Activated T-helper 2 cell treated with anti-CD3 and anti-CD28 coated beads, Interferon-gamma antibody, Interleukin-2, Interleukin-4, amounts not matched to agents 10 μg/mL and 5 μg/mL and 100 μg/mL, durations not matched to agents 14 hours and 24 hours and 36 hours (primary cell): ENCODE measurements at regions not wholly inside any gene's neighbourhood (a gene's known extent, or its start where the extent isn't known, plus 50 kb on each side); places are given as distances from the start of the nearest gene placed in this dataset.
A peak's percentile ranks its signal among the peaks of the same experiment; 100 is the strongest.

Experiments used
- DNase-seq: peaks from one replicate; pipeline ENCODE4 v3.0.0; 2021; ENCODE audit warnings: low spot score
- H3K27ac Mint-ChIP-seq: one replicate; pipeline ENCODE4 v1.8.0; 2021; ENCODE audit warnings: mixed read lengths
- H3K27me3 Mint-ChIP-seq: one replicate; pipeline ENCODE4 v1.8.0; 2021; ENCODE audit warnings: low read depth, mixed read lengths
- H3K36me3 Mint-ChIP-seq: one replicate; pipeline ENCODE4 v1.8.0; 2021; ENCODE audit warnings: low read depth, mixed read lengths
- H3K4me1 Mint-ChIP-seq: one replicate; pipeline ENCODE4 v1.8.0; 2021; ENCODE audit warnings: low read depth, mixed read lengths
- H3K4me3 Mint-ChIP-seq: one replicate; pipeline ENCODE4 v1.8.0; 2021; ENCODE audit warnings: low read depth, mild to moderate bottlenecking, moderate library complexity, mixed read lengths
- H3K9me3 Mint-ChIP-seq: one replicate; pipeline ENCODE4 v1.8.0; 2021; ENCODE audit warnings: mixed read lengths
- intact Hi-C: fragments of 100-400 bp; cut with micrococcal nuclease; formaldehyde crosslinking; loops from one replicate; pipeline ENCODE4 v1.15.1; 2023

GRCh38 chr19:13615890-13616289, 109.6 kb upstream of the CACNA1A start:
- Mint-ChIP-seq H3K4me3 (no peak overlapping the region), H3K4me1 (no peaks in the 10 kb centered on the region), H3K27ac (no peak overlapping the region), H3K36me3 (no peaks in the 10 kb centered on the region), H3K27me3 (peaks cover 2% of the 10 kb centered on the region), H3K9me3 (no peaks in the 10 kb centered on the region)
- no peak for DNase-seq
- intact Hi-C loops = no loop called here

- Mint-ChIP-seq H3K36me3 (no peaks in the 10 kb centered on the region), H3K4me1 (no peaks in the 10 kb centered on the region), H3K27ac (no peak overlapping the region), H3K27me3 (peaks cover under 1% of the 10 kb centered on the region), H3K4me3 (no peak overlapping the region), H3K9me3 (no peaks in the 10 kb centered on the region)
- no peak for DNase-seq
- intact Hi-C loops = no loop called here
These were observed 107.2 kb upstream of the CACNA1A start for GRCh38 chr19:13613447-13613846.

- Mint-ChIP-seq H3K9me3 (no peaks in the 10 kb centered on the region), H3K4me3 (no peak overlapping the region)
These were observed 105.3 kb upstream of the CACNA1A start for GRCh38 chr19:13611596-13611995.

GRCh38 chr19:13610039-13610691, 103.9 kb upstream of the CACNA1A start:
- no peak for DNase-seq
- Mint-ChIP-seq H3K36me3 (no peaks in the 10 kb centered on the region), H3K27ac (no peak overlapping the region), H3K4me3 (no peak overlapping the region), H3K4me1 (no peaks in the 10 kb centered on the region), H3K9me3 (no peaks in the 10 kb centered on the region), H3K27me3 (no peaks in the 10 kb centered on the region)
- intact Hi-C loops = no loop called here

More at GRCh38 chr19:13611596-13611995, 105.3 kb upstream of the CACNA1A start:
- no peak for DNase-seq
- intact Hi-C loops = no loop called here
- Mint-ChIP-seq H3K27ac (no peak overlapping the region), H3K36me3 (no peaks in the 10 kb centered on the region), H3K27me3 (no peaks in the 10 kb centered on the region), H3K4me1 (no peaks in the 10 kb centered on the region)

DNA sequence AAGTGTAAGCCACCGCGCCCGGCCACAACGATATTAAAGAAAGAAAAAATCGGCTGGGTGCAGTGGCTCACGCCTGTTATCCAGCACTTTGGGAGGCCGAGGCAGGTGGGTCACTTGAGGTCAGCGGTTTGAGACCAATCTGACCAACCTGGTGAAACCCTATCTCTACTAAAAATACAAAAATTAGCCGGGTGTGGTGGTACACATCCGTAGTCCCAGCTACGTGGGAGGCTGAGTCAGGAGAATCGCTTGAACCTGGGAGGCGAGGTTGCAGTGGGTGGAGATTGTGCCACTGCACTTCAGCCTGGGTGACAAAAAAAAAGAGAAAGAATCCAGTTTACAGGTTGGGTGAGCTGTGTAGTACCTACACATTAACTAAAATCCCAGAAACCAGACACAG, 99.9 kb upstream of the CACNA1A start:
- no peak for DNase-seq
- intact Hi-C loops = no loop called here
- H3K4me1 Mint-ChIP-seq = peaks cover 4% of the 10 kb centered on the region
- H3K27me3 Mint-ChIP-seq = peaks cover 3% of the 10 kb centered on the region
- H3K9me3 Mint-ChIP-seq = no peaks in the 10 kb centered on the region
- H3K4me3 Mint-ChIP-seq = no peak overlapping the region
- no peak overlapping the region for H3K27ac Mint-ChIP-seq
- no peaks in the 10 kb centered on the region for H3K36me3 Mint-ChIP-seq

- intact Hi-C loops = no loop called here
- no peaks in the 10 kb centered on the region for H3K9me3 Mint-ChIP-seq
- peaks cover 3% of the 10 kb centered on the region for H3K27me3 Mint-ChIP-seq
- peaks cover 4% of the 10 kb centered on the region for H3K4me1 Mint-ChIP-seq
- no peaks in the 10 kb centered on the region for H3K36me3 Mint-ChIP-seq
- no peak overlapping the region for H3K4me3 Mint-ChIP-seq
- DNase-seq = no peak
- no peak overlapping the region for H3K27ac Mint-ChIP-seq
These were observed 98.8 kb upstream of the CACNA1A start for GRCh38 chr19:13604902-13605586.

DNA sequence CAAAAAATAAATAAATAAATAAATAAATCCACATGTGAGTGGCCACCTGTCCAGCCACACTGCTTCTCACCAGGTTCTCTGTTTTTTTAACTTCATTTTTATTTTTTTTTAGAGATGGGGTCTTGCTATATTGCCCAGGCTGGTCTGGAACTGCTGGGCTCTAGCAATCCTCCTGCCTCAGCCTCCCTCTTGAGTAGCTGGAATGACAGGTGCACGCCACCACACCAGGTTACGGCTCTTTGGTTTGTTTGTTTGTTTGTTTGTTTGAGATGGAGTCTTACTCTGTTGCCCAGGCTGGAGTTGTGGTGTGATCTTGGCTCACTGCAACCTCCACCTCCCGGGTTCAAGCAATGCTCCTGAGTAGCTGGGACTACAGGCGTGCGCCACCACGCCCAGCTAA, 94.5 kb upstream of the CACNA1A start:
- Mint-ChIP-seq H3K36me3 (no peaks in the 10 kb centered on the region), H3K9me3 (no peaks in the 10 kb centered on the region), H3K27ac (no peak overlapping the region), H3K27me3 (peaks cover 3% of the 10 kb centered on the region), H3K4me1 (peaks cover 5% of the 10 kb centered on the region), H3K4me3 (no peak overlapping the region)
- intact Hi-C loops = no loop called here
- no peak for DNase-seq

- no peaks in the 10 kb centered on the region for H3K36me3 Mint-ChIP-seq
- intact Hi-C loops = no loop called here
- no peak overlapping the region for H3K27ac Mint-ChIP-seq
- no peak overlapping the region for H3K4me3 Mint-ChIP-seq
- peaks cover 5% of the 10 kb centered on the region for H3K4me1 Mint-ChIP-seq
- no peak for DNase-seq
- no peaks in the 10 kb centered on the region for H3K9me3 Mint-ChIP-seq
- H3K27me3 Mint-ChIP-seq = peaks cover 3% of the 10 kb centered on the region
These were observed 93.8 kb upstream of the CACNA1A start for GRCh38 chr19:13600091-13600490.

GRCh38 chr19:13599681-13600080, 93.4 kb upstream of the CACNA1A start:
- intact Hi-C loops = loop anchor here (5.0 kb wide), 1 partner anchor 133 kb away; no protein-coding TSS in a partner anchor
- no peaks in the 10 kb centered on the region for H3K36me3 Mint-ChIP-seq
- H3K27me3 Mint-ChIP-seq = peaks cover 3% of the 10 kb centered on the region
- H3K27ac Mint-ChIP-seq = no peak overlapping the region
- no peak overlapping the region for H3K4me3 Mint-ChIP-seq
- no peak for DNase-seq
- H3K9me3 Mint-ChIP-seq = no peaks in the 10 kb centered on the region
- peaks cover 2% of the 10 kb centered on the region for H3K4me1 Mint-ChIP-seq

DNA sequence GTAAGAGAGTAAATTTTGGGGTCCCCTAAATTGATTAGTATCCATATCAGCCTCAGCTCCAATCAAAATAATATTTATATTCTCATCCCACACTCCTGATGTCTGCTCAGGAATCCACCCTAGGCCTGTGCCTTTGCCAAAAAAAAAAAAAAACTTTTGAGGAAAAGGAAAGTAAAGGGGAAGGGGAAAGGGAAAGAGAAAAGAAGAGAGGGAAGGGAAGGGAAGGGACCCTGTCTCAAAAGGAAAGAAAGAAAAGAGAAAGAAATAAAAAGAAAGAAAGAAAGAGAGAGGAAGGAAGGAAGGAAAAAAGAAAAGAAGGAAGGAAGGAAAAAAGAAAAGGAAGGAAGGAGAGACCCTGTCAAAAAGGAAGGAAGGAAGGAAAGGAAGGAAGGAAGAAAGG, 91.8 kb upstream of the CACNA1A start:
- intact Hi-C loops = loop anchor here (5.0 kb wide), 1 partner anchor 134 kb away; no protein-coding TSS in a partner anchor
- Mint-ChIP-seq H3K9me3 (no peaks in the 10 kb centered on the region), H3K4me1 (peaks cover 2% of the 10 kb centered on the region), H3K27me3 (no peaks in the 10 kb centered on the region), H3K4me3 (no peak overlapping the region), H3K36me3 (no peaks in the 10 kb centered on the region), H3K27ac (no peak overlapping the region)
- no peak for DNase-seq

GRCh38 chr19:13597640-13598039, 91.4 kb upstream of the CACNA1A start:
- no peak overlapping the region for H3K27ac Mint-ChIP-seq
- DNase-seq = peak; percentile 28

GRCh38 chr19:13588957-13589833, 82.9 kb upstream of the CACNA1A start:
- H3K36me3 Mint-ChIP-seq = no peaks in the 10 kb centered on the region
- no peaks in the 10 kb centered on the region for H3K4me1 Mint-ChIP-seq
- no peak overlapping the region for H3K4me3 Mint-ChIP-seq
- H3K9me3 Mint-ChIP-seq = no peaks in the 10 kb centered on the region
- H3K27ac Mint-ChIP-seq = no peak overlapping the region
- peak; percentile 71 for DNase-seq
- no peaks in the 10 kb centered on the region for H3K27me3 Mint-ChIP-seq
- intact Hi-C loops = no loop called here

More at GRCh38 chr19:13597640-13598039, 91.4 kb upstream of the CACNA1A start:
- Mint-ChIP-seq H3K9me3 (no peaks in the 10 kb centered on the region), H3K4me3 (no peak overlapping the region), H3K36me3 (no peaks in the 10 kb centered on the region), H3K27me3 (no peaks in the 10 kb centered on the region), H3K4me1 (peaks cover 2% of the 10 kb centered on the region)
- intact Hi-C loops = loop anchor here (1.0 to 5.0 kb wide), 2 partner anchors 135 to 265 kb away; no protein-coding TSS in a partner anchor

DNA sequence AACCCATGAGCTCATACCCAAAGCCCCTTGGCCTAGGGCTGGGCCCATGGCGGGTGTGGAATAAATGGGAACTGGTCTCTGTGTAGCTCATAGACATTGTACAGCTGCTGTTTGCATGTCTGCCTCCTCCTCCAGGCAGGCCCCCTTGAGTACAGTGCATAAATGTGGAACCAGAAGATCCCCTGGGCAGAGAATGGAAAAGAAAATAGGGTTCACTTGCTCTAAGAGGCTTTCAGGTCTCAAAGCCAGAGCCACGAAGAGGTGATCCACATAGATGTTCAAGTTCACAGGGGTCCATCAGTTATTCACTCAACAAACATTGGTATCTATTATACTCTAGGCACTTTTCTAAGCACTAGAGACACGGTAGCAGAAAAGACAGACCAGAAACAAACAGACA, 79.2 kb upstream of the CACNA1A start:
- Mint-ChIP-seq H3K27me3 (no peaks in the 10 kb centered on the region), H3K9me3 (no peaks in the 10 kb centered on the region), H3K36me3 (no peaks in the 10 kb centered on the region), H3K4me1 (no peaks in the 10 kb centered on the region), H3K4me3 (no peak overlapping the region), H3K27ac (no peak overlapping the region)
- intact Hi-C loops = no loop called here
- no peak for DNase-seq
